IMR-90 (cell line): ENCODE measurements at regions not wholly inside any gene's neighbourhood (a gene's known extent, or its start where the extent isn't known, plus 50 kb on each side); places are given as distances from the start of the nearest gene placed in this dataset.

ENCODE experiments used
- BHLHE40 ChIP-seq: fragments of 150-350 bp; IDR thresholded peaks from 2 replicates; pipeline ENCODE4 v1.6.1; 2016; ENCODE audit warnings: mild to moderate bottlenecking, low read depth, low read length
- CTCF ChIP-seq: conservative IDR thresholded peaks from 2 replicates; pipeline ENCODE4 v1.5.1; 2012; ENCODE audit warnings: mild to moderate bottlenecking, low read depth, low read length, improper control_type of control experiment
- ELK1 ChIP-seq: fragments of 150-350 bp; IDR thresholded peaks from 2 replicates; pipeline ENCODE4 v1.6.1; 2016; ENCODE audit warnings: low read depth, mild to moderate bottlenecking, low read length, moderate library complexity, borderline replicate concordance
- MAZ ChIP-seq: IDR thresholded peaks from 2 replicates; pipeline ENCODE4 v1.6.1; 2012; ENCODE audit warnings: low read depth, mild to moderate bottlenecking, low read length, improper control_type of control experiment, moderate library complexity, borderline replicate concordance
- POLR2A ChIP-seq: IDR thresholded peaks from 2 replicates; pipeline ENCODE4 v1.6.1; 2012; ENCODE audit warnings: mild to moderate bottlenecking, low read depth, low read length
- RAD21 ChIP-seq: IDR thresholded peaks from 2 replicates; pipeline ENCODE4 v1.6.1; 2012; ENCODE audit warnings: low read length, improper control_type of control experiment
- RCOR1 ChIP-seq: IDR thresholded peaks from 2 replicates; pipeline ENCODE4 v1.6.1; 2012; ENCODE audit warnings: mild to moderate bottlenecking, low read length, improper control_type of control experiment; ENCODE audit not compliant: insufficient replicate concordance
- RFX5 ChIP-seq: IDR thresholded peaks from 2 replicates; pipeline ENCODE4 v1.8.0; 2012; ENCODE audit warnings: low read depth, mild to moderate bottlenecking, low read length, moderate library complexity

- no peak for TF ChIP-seq CTCF
- TF ChIP-seq RFX5 = no peak
- no peak for TF ChIP-seq MAZ
- no peak for TF ChIP-seq RAD21
- TF ChIP-seq POLR2A = no peak
- no peak for TF ChIP-seq RCOR1
- no peak for TF ChIP-seq BHLHE40
- no peak for TF ChIP-seq ELK1
Observed at GRCh38 chr13:59061621-59062020, 1102.1 kb downstream of the DIAPH3 start.
